Endothelial cell of hepatic sinusoid (primary cell): ENCODE measurements at regions not wholly inside any gene's neighbourhood (a gene's known extent, or its start where the extent isn't known, plus 50 kb on each side); places are given as distances from the start of the nearest gene placed in this dataset.

Experiments
- in situ Hi-C: cut with HindIII; loops from 2 replicates; pipeline ENCODE4 v1.10.0; 2017; ENCODE audit warnings: low sequenced_read_pairs

GRCh38 chr10:31143331-31143935 lies 111.8 kb upstream of the ZNF438 start:
- in situ Hi-C loops: no loop called here

DNA sequence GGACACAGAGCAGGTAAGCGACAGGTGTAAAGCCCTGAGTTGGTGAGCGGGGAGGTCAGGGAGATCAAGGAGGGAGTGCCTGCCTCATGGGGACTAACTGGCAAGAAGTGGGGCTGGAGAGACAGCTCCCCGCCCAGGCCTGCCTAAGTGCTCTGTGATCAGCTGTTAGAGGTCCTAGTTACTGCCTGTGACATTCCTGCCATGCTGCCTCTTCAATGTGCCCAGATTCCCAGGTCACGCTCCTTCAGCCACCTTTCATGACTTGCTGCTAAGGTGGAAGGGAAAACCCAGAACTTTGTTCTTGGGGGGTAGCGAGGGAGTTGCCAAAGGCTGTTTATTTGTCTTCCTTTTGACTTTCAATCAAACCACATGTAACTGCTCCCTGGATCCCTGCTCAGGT lies 114.3 kb upstream of the ZNF438 start:
- in situ Hi-C loops: no loop called here

DNA sequence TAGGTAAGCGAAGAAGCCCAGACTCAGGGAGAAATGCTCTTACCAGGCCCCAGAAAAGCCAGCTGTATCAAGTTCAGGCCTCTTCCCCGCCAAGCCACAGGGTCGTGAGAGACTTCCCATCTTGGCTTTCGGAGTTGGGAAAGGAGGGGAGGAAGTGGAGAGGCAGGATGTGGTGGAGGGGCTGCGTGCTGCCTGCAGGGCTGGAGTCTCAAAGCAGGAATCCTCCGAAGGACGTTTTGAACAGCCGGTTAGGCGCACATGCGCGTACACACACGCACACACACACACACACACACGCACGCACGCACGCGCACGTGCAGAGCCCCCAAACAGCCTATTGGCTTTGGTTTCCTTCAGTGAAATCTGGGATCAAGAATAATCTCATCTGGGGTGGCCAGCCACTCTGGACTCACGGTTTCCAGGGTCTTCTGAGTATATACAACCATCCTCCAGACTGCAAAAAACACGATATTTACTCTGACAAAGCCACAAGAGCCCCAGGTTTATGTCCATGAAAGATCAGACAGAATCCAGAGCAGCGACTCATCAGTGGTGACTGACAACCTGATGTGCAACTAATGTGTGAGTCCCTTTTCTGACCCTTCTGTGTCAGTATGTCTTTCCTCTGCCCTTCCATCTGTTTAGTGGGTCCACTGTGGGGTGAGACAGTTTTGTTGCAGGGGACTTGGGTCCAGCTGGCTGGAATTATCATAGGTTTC lies 115.0 kb upstream of the ZNF438 start:
- in situ Hi-C loops: no loop called here

DNA sequence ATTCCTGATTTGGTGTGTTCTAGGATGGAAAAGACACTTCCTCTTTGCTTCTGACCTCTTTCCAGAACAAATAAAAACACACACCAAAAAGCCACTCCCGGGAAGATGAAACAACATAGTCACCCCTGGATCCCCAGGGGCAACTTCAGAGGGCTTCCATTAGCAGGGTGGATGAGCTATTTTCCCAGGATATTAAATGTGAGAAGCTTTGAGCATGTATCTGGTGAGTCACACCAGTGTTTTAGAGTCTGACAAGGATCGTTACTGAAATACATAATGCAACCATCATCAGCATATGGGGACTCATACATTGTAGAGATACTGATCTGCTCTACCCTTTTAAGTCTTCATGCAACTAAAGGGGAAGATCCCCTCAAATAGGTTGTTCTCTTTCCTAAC lies 115.5 kb upstream of the ZNF438 start:
- in situ Hi-C loops: no loop called here

DNA sequence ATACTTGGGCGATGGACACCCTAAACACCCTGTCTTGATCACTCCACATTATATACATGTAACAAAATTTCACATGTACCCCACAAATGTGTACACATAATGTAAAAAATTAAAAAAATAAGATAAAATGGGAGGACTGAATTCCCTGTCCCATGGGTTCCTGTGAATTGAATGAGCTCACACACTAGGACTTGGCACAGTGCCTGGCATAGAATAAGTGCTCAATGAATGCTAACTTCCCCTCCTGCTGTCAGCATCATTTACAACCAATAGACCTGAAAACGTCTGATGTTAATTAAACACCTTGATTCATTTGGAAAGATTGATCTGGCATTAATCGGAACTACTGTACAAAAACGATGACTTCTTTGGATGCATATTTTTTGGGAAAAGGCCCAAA lies 117.3 kb upstream of the ZNF438 start:
- in situ Hi-C loops: no loop called here

DNA sequence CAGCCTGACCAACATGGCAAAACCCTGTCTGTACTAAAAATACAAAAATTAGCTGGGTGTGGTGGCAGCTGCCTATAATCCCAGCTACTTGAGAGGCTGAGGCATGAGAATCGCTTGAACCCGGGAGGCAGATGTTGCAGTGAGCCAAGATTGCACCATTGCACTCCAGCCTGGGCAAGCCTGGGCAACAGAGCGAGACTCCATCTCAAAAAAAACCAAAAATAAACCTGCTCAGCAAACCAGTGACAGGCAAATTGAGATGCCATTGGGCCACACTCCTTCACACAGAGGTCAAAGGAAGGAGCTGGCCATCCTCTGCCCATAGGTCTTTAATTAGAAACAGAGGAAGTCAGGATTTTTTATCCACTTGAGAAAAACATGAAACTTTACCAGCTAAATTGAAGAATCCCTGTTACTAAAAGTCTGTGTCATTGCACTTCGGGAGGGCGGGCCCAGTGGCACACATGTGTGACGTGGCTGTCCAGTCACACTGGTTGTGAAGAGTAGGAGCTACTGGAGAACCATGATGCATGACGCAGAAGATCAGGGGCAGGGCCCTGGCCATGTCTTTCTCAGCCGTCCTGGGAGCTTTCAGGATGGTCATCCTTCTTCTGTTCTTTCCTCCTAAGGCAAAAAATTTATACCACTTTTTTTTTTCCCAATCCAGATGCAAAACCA lies 118.3 kb upstream of the ZNF438 start:
- in situ Hi-C loops: no loop called here

DNA sequence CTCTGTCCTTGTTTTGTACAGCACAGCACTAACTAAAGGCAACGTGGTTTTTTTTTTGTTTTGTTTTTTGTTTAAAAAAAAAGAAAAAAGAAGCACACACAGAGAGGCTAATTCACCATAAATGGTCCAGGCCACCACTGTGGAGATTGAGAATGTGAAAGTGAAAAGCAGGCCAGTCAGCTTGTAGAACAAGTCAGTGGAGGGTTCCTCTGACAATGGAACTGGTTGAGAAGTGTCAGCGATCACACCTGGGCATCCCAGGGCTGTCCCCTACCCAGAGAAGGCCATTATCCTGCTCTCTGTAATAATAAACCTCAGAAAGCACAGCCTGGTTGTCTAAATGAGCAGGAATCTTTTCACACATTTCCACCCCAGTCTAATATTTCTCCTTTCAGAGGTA lies 119.6 kb upstream of the ZNF438 start:
- in situ Hi-C loops: no loop called here

GRCh38 chr10:31152421-31153135 lies 120.9 kb upstream of the ZNF438 start:
- in situ Hi-C loops: no loop called here

GRCh38 chr10:31153161-31153560 lies 121.5 kb upstream of the ZNF438 start:
- in situ Hi-C loops: no loop called here

- in situ Hi-C loops: no loop called here
Observed at GRCh38 chr10:31153692-31154091, 122.0 kb upstream of the ZNF438 start.

- in situ Hi-C loops: no loop called here
Observed at GRCh38 chr10:31154996-31155395, 123.3 kb upstream of the ZNF438 start.

DNA sequence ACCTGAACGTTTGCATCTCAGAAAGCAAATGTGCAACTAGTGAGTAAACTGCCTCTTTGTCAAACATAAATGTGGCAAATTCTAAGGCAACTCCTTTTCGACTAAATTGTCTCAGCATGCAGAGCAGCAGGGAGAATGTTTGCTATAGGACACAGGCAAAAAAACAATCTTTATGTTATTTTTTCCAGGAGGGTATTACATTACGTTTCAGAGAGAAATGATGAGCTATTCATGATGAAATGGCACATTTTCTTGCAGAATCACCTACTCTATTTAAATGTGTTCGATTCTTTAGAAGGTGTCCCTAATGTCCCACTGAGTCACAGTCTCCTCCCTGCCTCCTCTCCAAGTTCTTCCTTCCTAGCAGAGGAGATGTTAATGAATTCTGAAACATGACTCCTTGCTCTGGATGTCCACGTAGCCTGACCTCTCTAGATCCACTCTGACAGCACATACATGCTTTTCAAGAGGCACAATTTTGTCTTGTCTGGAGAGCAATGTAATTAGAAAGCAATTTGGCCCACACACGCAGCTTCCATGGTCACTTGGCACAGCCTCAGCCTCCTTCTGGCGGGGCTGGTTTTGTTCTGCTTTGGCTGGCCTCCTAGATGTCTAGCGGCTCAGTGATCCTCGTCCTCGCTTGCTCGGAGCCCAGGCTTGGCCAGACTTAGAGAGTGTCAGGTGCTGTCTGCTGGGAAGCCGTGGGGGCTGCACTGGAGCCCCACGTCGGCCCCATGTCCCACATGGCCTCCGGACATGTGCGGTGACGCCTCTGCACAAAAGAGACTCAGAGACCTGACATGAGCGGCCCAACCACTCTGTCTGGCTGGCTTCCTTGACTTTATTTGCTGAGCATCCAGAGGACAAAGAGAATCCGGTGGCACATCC lies 125.7 kb upstream of the ZNF438 start:
- in situ Hi-C loops: no loop called here

DNA sequence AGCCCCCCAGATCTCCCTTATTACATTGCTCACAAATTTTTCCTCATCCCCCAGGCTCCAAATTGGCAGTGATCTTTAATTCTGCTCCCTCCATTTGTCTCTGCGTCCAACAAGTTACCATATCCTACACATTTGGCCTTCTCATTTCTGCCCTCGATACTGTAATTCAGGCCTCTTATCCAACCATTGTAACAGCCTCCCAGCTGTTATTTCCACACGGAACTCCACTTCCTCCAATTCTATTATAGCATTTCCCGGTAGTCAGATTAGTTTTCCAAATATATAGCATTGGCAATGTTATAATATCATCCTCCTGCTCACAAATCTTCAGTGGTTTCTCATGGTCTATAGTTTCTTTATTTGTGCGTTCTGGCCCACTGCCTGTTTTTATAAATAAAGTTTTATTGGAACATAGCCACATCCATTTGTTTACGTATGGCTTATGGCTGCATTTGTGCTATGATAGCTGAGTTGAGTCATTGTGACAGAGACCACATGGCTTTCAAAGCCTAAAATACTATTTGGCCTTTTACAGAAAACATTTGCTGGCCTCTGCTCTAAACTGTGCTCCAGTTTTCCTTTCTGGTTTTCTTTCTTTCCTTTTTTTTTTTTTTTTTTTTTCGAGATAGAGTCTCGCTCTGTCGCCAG lies 126.5 kb upstream of the ZNF438 start:
- in situ Hi-C loops: no loop called here

GRCh38 chr10:31166606-31167005 lies 134.9 kb upstream of the ZNF438 start:
- in situ Hi-C loops: no loop called here

GRCh38 chr10:31170636-31171035 lies 139.0 kb upstream of the ZNF438 start:
- in situ Hi-C loops: no loop called here

GRCh38 chr10:31171402-31172083 lies 139.9 kb upstream of the ZNF438 start:
- in situ Hi-C loops: no loop called here

DNA sequence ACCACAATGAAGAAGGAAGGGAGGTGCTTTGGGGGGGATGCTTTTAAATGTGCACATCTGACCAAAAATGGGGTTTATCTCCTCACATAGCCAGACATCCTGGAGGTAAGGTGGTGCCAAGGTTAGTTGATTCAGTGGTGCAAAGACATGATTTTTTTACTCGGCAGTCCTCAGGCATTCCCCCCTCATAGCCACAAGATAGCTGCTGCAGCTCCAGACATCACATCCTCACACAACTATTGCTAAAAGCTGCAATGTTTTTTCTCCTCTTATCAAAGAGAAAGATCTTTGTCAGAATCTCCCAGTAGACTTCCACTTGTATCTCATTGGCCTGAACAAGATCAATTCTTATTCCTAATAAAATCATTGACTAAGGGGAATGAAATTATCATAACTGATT lies 141.3 kb upstream of the ZNF438 start:
- in situ Hi-C loops: no loop called here

DNA sequence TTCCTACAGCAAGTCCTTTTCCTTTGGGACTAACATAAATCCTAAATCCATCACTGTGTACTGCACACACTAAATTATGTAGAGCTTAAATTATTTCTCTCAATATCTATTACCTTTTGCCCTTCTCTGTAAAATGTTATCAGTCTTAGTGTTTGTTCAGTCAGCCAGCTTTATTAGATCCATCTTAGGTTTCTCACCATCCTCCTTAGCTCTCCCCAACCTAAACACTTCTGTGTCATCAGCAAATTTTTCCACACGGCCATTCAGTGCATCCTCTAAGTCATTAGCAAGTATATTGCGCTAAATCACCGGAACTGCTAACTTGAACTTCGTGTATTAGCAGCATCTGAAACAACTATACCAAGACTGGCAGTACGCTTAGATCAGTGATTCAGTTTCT lies 142.1 kb upstream of the ZNF438 start:
- in situ Hi-C loops: no loop called here

GRCh38 chr10:31179091-31179680 lies 139.8 kb upstream of the ZEB1 start:
- in situ Hi-C loops: no loop called here
